ENCODE measurements at regions not wholly inside any gene's neighbourhood (a gene's known extent, or its start where the extent isn't known, plus 50 kb on each side); places are given as distances from the start of the nearest gene placed in this dataset.

GRCh38 chr10:3891396-3891795, 106.4 kb upstream of the KLF6 start:
- no peaks in the 10 kb centered on the region for H3K36me3 Mint-ChIP-seq
- Histone ChIP-seq H3K27ac (ENCODE audit: low read length) (peak overlapping the region; percentile 92), H3K36me3 (ENCODE audit: control insufficient read depth, insufficient read depth, low read length) (no peaks in the 10 kb centered on the region), H3K4me3 (ENCODE audit: low read length) (no peak overlapping the region), H3K4me1 (ENCODE audit: control insufficient read depth, insufficient read depth, low read length) (peaks cover 42% of the 10 kb centered on the region), H3K27me3 (ENCODE audit: control insufficient read depth, insufficient read depth, low read length) (no peaks in the 10 kb centered on the region), H3K9me3 (ENCODE audit: control insufficient read depth, insufficient read depth, low read length) (no peaks in the 10 kb centered on the region)
- no peak overlapping the region for H3K4me3 Mint-ChIP-seq
- H3K27ac Mint-ChIP-seq: peak overlapping the region in 1 of 2 donors; percentile 93
- ATAC-seq (no peak), DNase-seq (no peak)
- H3K9me3 Mint-ChIP-seq: no peaks in the 10 kb centered on the region
- 100% methylated on average over 3 of the region's 3 CpGs for WGBS (ENCODE audit: insufficient coverage)
- no peaks in the 10 kb centered on the region for H3K27me3 Mint-ChIP-seq (ENCODE audit: low read depth in 2 of 2)
- intact Hi-C loops (cut with micrococcal nuclease): loop anchor here (5.0 kb wide), 2 partner anchors 56 to 79 kb away; no protein-coding TSS in a partner anchor
- TF ChIP-seq CTCF (IDR thresholded peaks at IDR 0.05): no peak
- peaks cover 23 to 26% of the 10 kb centered on the region in 2 donors for H3K4me1 Mint-ChIP-seq

- no peaks in the 10 kb centered on the region for H3K27me3 Mint-ChIP-seq (ENCODE audit: low read depth in 2 of 2)
- ATAC-seq (no peak), DNase-seq (no peak)
- H3K36me3 ChIP-seq (ENCODE audit: control insufficient read depth, insufficient read depth, low read length): no peaks in the 10 kb centered on the region
- TF ChIP-seq CTCF (IDR thresholded peaks at IDR 0.05): no peak
- H3K9me3 Mint-ChIP-seq: no peaks in the 10 kb centered on the region
- H3K9me3 ChIP-seq (ENCODE audit: control insufficient read depth, insufficient read depth, low read length): no peaks in the 10 kb centered on the region
- peaks cover 42% of the 10 kb centered on the region for H3K4me1 ChIP-seq (ENCODE audit: control insufficient read depth, insufficient read depth, low read length)
- H3K27ac ChIP-seq (ENCODE audit: low read length): no peak overlapping the region
- H3K27me3 ChIP-seq (ENCODE audit: control insufficient read depth, insufficient read depth, low read length): no peaks in the 10 kb centered on the region
- H3K4me3 Mint-ChIP-seq: no peak overlapping the region
- intact Hi-C loops (cut with micrococcal nuclease): loop anchor here (5.0 kb wide), 2 partner anchors 57 to 78 kb away; no protein-coding TSS in a partner anchor
- H3K27ac Mint-ChIP-seq: peak overlapping the region in 1 of 2 donors; percentile 93
- peaks cover 23 to 26% of the 10 kb centered on the region in 2 donors for H3K4me1 Mint-ChIP-seq
- no peaks in the 10 kb centered on the region for H3K36me3 Mint-ChIP-seq
- no peak overlapping the region for H3K4me3 ChIP-seq (ENCODE audit: low read length)
- over 99% methylated on average over 13 of the region's 14 CpGs for WGBS (ENCODE audit: insufficient coverage)
Measured at GRCh38 chr10:3890602-3891352, 105.8 kb upstream of the KLF6 start.

GRCh38 chr10:3889961-3890522, 105.0 kb upstream of the KLF6 start:
- 97% methylated on average over 4 of the region's 4 CpGs for WGBS (ENCODE audit: insufficient coverage)
- Histone ChIP-seq H3K36me3 (ENCODE audit: control insufficient read depth, insufficient read depth, low read length) (no peaks in the 10 kb centered on the region), H3K27me3 (ENCODE audit: control insufficient read depth, insufficient read depth, low read length) (no peaks in the 10 kb centered on the region), H3K4me3 (ENCODE audit: low read length) (no peak overlapping the region), H3K9me3 (ENCODE audit: control insufficient read depth, insufficient read depth, low read length) (no peaks in the 10 kb centered on the region), H3K4me1 (ENCODE audit: control insufficient read depth, insufficient read depth, low read length) (peaks cover 42% of the 10 kb centered on the region), H3K27ac (ENCODE audit: low read length) (no peak overlapping the region)
- H3K4me3 Mint-ChIP-seq: no peak overlapping the region
- H3K4me1 Mint-ChIP-seq: peaks cover 23 to 26% of the 10 kb centered on the region in 2 donors
- no peak for TF ChIP-seq CTCF (IDR thresholded peaks at IDR 0.05)
- H3K36me3 Mint-ChIP-seq: no peaks in the 10 kb centered on the region
- intact Hi-C loops (cut with micrococcal nuclease): loop anchor here (5.0 kb wide), 2 partner anchors 57 to 78 kb away; no protein-coding TSS in a partner anchor
- no peaks in the 10 kb centered on the region for H3K9me3 Mint-ChIP-seq
- H3K27ac Mint-ChIP-seq: peak overlapping the region in 1 of 2 donors; percentile 31
- DNase-seq (no peak), ATAC-seq (no peak)
- no peaks in the 10 kb centered on the region for H3K27me3 Mint-ChIP-seq (ENCODE audit: low read depth in 2 of 2)

Data from natural killer cell (primary cell).